Tibial nerve (tissue), 4 donors: ENCODE measurements at regions not wholly inside any gene's neighbourhood (a gene's known extent, or its start where the extent isn't known, plus 50 kb on each side); places are given as distances from the start of the nearest gene placed in this dataset.

Experiments used
- EP300 ChIP-seq, 2 donors: sonication (generic); formaldehyde crosslinking; IDR thresholded peaks; one replicate each; pipeline ENCODE4 v1.6.1; 2017; ENCODE audit warnings: antibody characterized with exemption in 2 of 2, mild to moderate bottlenecking in 1 of 2
- POLR2A ChIP-seq, 2 donors: fragments of 450-650 bp; IDR thresholded peaks; one replicate each; pipeline ENCODE4 v1.6.1; 2017; ENCODE audit warnings: antibody characterized with exemption in 2 of 2, mild to moderate bottlenecking in 2 of 2, moderate library complexity in 2 of 2
- TF ChIP-seq, protein P1 (sequence below), 5 experiments: fragments of 200-600 bp in 3 of 5; fragments of 450-650 bp in 2 of 5; sonication (generic) in 3 of 5; IDR thresholded peaks; one replicate each; pipeline ENCODE4 v1.5.1; 2016 to 2019; ENCODE audit warnings: antibody characterized with exemption in 5 of 5, mild to moderate bottlenecking in 3 of 5, moderate library complexity in 2 of 5

DNA sequence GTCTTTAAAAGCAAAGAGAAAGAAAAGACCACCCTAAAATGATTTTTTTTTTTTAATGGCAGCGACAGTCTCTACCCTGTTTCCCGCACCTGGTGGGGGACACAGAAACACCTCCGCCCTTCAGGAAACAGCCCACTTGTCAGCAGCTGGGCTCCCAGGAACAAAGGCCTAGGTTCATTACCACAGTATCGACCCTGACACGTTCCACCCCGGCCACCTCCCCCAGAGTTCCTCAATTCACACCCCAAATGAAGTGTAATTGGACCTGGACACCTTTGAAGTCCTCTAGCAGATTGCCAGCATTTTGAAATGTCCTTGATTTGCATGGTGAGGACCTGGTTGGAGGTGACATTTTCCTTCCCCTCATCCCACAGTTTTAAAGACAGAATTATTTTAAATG is 175.0 kb upstream of the BCOR start:
- TF ChIP-seq, protein P1, sequence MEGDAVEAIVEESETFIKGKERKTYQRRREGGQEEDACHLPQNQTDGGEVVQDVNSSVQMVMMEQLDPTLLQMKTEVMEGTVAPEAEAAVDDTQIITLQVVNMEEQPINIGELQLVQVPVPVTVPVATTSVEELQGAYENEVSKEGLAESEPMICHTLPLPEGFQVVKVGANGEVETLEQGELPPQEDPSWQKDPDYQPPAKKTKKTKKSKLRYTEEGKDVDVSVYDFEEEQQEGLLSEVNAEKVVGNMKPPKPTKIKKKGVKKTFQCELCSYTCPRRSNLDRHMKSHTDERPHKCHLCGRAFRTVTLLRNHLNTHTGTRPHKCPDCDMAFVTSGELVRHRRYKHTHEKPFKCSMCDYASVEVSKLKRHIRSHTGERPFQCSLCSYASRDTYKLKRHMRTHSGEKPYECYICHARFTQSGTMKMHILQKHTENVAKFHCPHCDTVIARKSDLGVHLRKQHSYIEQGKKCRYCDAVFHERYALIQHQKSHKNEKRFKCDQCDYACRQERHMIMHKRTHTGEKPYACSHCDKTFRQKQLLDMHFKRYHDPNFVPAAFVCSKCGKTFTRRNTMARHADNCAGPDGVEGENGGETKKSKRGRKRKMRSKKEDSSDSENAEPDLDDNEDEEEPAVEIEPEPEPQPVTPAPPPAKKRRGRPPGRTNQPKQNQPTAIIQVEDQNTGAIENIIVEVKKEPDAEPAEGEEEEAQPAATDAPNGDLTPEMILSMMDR (IDR thresholded peaks at IDR 0.05): no peak
- TF ChIP-seq POLR2A (IDR thresholded peaks at IDR 0.05) (no peak), EP300 (IDR thresholded peaks at IDR 0.05) (no peak)
